B cell (primary cell): ENCODE measurements at regions not wholly inside any gene's neighbourhood (a gene's known extent, or its start where the extent isn't known, plus 50 kb on each side); places are given as distances from the start of the nearest gene placed in this dataset.

Source experiments
- ATAC-seq: fragments of 200-7000 bp; cut with Tn5 transposase; one replicate; pipeline ENCODE4 v1.10.0; 2021; ENCODE audit warnings: low read depth, mild to moderate bottlenecking, moderate number of reproducible peaks, moderate library complexity
- CTCF ChIA-PET: fragments of 350-600 bp; sonication (Branson Sonifier 250); formaldehyde crosslinking; loops from one replicate; lab custom pipeline; 2021; ENCODE audit warnings: antibody characterized with exemption, inconsistent platforms; lab: Charles Lee
- POLR2A ChIA-PET: fragments of 350-600 bp; sonication (Branson Sonifier 250); formaldehyde crosslinking; loops from one replicate; lab custom pipeline; 2021; ENCODE audit warnings: antibody characterized with exemption; lab: Charles Lee
- DNase-seq: peaks from one replicate; pipeline ENCODE4 v3.0.0; 2013
- H2AFZ ChIP-seq: 2 replicates; pipeline ENCODE4 v1.6.1; 2012; ENCODE audit warnings: mild to moderate bottlenecking, low read depth, low read length; ENCODE audit not compliant: insufficient read depth, poor library complexity, severe bottlenecking
- H3K27ac ChIP-seq, 2 donors: 1 replicate in 1 of 2; 2 replicates in 1 of 2; pipeline ENCODE4 v1.5.1; 2012 to 2013; ENCODE audit warnings: low read length in 2 of 2, mild to moderate bottlenecking in 2 of 2, moderate library complexity in 1 of 2
- H3K27me3 ChIP-seq, 4 experiments: fragments of 200-600 bp in 1 of 4; sonication (generic) in 1 of 4; replicated peaks in 1 of 4; 1 replicate in 2 of 4; 2 replicates in 2 of 4; pipeline versions ENCODE4 v1.6.1 to v1.7.0; 2013 to 2016; ENCODE audit warnings: low read length in 3 of 4, mild to moderate bottlenecking in 2 of 4, mixed read lengths in 1 of 4, moderate library complexity in 1 of 4; ENCODE audit not compliant: insufficient read depth in 4 of 4, control insufficient read depth in 3 of 4; ENCODE audit errors: control extremely low read depth in 1 of 4
- H3K36me3 ChIP-seq, 2 experiments: replicated peaks in 1 of 2; 1 replicate in 1 of 2; 2 replicates in 1 of 2; pipeline versions ENCODE4 v1.6.1 to v1.7.1; 2013; ENCODE audit warnings: low read length in 1 of 2; ENCODE audit not compliant: insufficient read depth in 2 of 2, control insufficient read depth in 1 of 2; ENCODE audit errors: control extremely low read depth in 1 of 2, extremely low read depth in 1 of 2
- H3K4me1 ChIP-seq, 2 donors: fragments of 200-600 bp in 1 of 2; sonication (generic) in 1 of 2; 1 replicate in 1 of 2; 2 replicates in 1 of 2; pipeline versions ENCODE4 v1.5.1 to v1.6.1; 2013 to 2017; ENCODE audit warnings: low read length in 2 of 2; ENCODE audit not compliant: control insufficient read depth in 2 of 2, insufficient read depth in 2 of 2
- H3K4me2 ChIP-seq: replicated peaks from 2 replicates; pipeline ENCODE3; 2012; ENCODE audit warnings: mild to moderate bottlenecking, low read depth, low read length; ENCODE audit not compliant: poor library complexity, severe bottlenecking
- H3K4me3 ChIP-seq, 5 experiments: fragments of 200-600 bp in 1 of 5; sonication (generic) in 1 of 5; 1 replicate in 3 of 5; 2 replicates in 2 of 5; pipeline versions ENCODE4 v1.5.1 to v1.7.0; 2011 to 2016; ENCODE audit warnings: low read length in 4 of 5, mild to moderate bottlenecking in 4 of 5, low read depth in 2 of 5, control low read depth in 1 of 5, moderate library complexity in 1 of 5; ENCODE audit not compliant: insufficient read depth in 1 of 5; ENCODE audit errors: control extremely low read depth in 1 of 5, extremely low read depth in 1 of 5
- H3K79me2 ChIP-seq: fragments of 200-600 bp; sonication (generic); one replicate; pipeline ENCODE4 v1.6.0; 2016; ENCODE audit warnings: low read length; ENCODE audit not compliant: control insufficient read depth, insufficient read depth
- H3K9ac ChIP-seq: fragments of 200-600 bp; sonication (generic); 2 replicates; pipeline ENCODE4 v1.6.1; 2017; ENCODE audit warnings: mild to moderate bottlenecking, low read length, moderate library complexity
- H3K9me3 ChIP-seq, 3 donors: one replicate each; pipeline versions ENCODE4 v1.6.1 to v1.7.1; 2013; ENCODE audit warnings: low read length in 2 of 3; ENCODE audit not compliant: control insufficient read depth in 2 of 3, insufficient read depth in 1 of 3; ENCODE audit errors: control extremely low read depth in 1 of 3
- H4K20me1 ChIP-seq: 2 replicates; pipeline ENCODE4 v1.6.0; 2012; ENCODE audit warnings: mild to moderate bottlenecking, low read length; ENCODE audit not compliant: insufficient read depth, control insufficient read depth, poor library complexity, severe bottlenecking
- H3K27ac Mint-ChIP-seq: one replicate; pipeline ENCODE4 v1.8.0; 2021; ENCODE audit warnings: mixed read lengths
- H3K27me3 Mint-ChIP-seq: one replicate; pipeline ENCODE4 v1.8.0; 2021; ENCODE audit warnings: mixed read lengths
- H3K4me1 Mint-ChIP-seq: one replicate; pipeline ENCODE4 v1.8.0; 2021; ENCODE audit warnings: mixed read lengths
- H3K4me3 Mint-ChIP-seq: one replicate; pipeline ENCODE4 v1.8.0; 2021; ENCODE audit warnings: mixed read lengths
- H3K9me3 Mint-ChIP-seq: one replicate; pipeline ENCODE4 v1.8.0; 2022; ENCODE audit warnings: mixed read lengths; ENCODE audit not compliant: insufficient read depth
- CTCF ChIP-seq: fragments of 200-600 bp; IDR thresholded peaks from one replicate; pipeline ENCODE4 v1.8.0; 2022; ENCODE audit warnings: antibody characterized with exemption, mild to moderate bottlenecking
- EZH2 ChIP-seq: IDR thresholded peaks from 2 replicates; pipeline ENCODE4 v1.6.1; 2012; ENCODE audit warnings: borderline replicate concordance, low read depth, mild to moderate bottlenecking, moderate library complexity, low read length; ENCODE audit not compliant: insufficient read depth, poor library complexity, severe bottlenecking
- WGBS: methylation state at CpG from one replicate; pipeline ENCODE4 v1.1.5; 2013; ENCODE audit warnings: missing lambda C conversion rate; ENCODE audit not compliant: insufficient coverage; 5-methylcytosine and 5-hydroxymethylcytosine counted together
- intact Hi-C: fragments of 100-400 bp; cut with micrococcal nuclease; formaldehyde crosslinking; loops from one replicate; pipeline ENCODE4 v1.10.0; 2022

- Histone ChIP-seq H3K27ac (no peak overlapping the region), H3K4me2 (no peak overlapping the region), H3K79me2 (no peaks in the 10 kb centered on the region), H2AFZ (no peak overlapping the region), H3K9ac (no peak overlapping the region), H4K20me1 (no peaks in the 10 kb centered on the region), H3K9me3 (peaks cover 0 to 3% (median 0%) of the 10 kb centered on the region in 3 donors), H3K27me3 (no peaks in the 10 kb centered on the region), H3K4me1 (no peaks in the 10 kb centered on the region), H3K36me3 (no peaks in the 10 kb centered on the region), H3K4me3 (no peak overlapping the region)
- H3K4me3 Mint-ChIP-seq = no peak overlapping the region
- no peaks in the 10 kb centered on the region for H3K27me3 Mint-ChIP-seq
- ATAC-seq (no peak), DNase-seq (no peak)
- 87% methylated on average over 2 of the region's 2 CpGs for WGBS
- ChIA-PET POLR2A (no interaction called here), CTCF (no interaction called here)
- no peaks in the 10 kb centered on the region for H3K9me3 Mint-ChIP-seq
- H3K27ac Mint-ChIP-seq = no peak overlapping the region
- no peaks in the 10 kb centered on the region for H3K4me1 Mint-ChIP-seq
- intact Hi-C loops = no loop called here
- no peak for TF ChIP-seq EZH2
- no peak for TF ChIP-seq CTCF
These were observed 298.6 kb upstream of the KIAA1217 start for GRCh38 chr10:23910291-23910690.

- TF ChIP-seq EZH2 (no peak), CTCF (no peak)
- no peak for DNase-seq
- CTCF ChIA-PET = no interaction called here
- no peaks in the 10 kb centered on the region for H3K79me2 ChIP-seq
- no peaks in the 10 kb centered on the region for H3K4me1 ChIP-seq
- POLR2A ChIA-PET = no interaction called here
- Mint-ChIP-seq H3K9me3 (no peaks in the 10 kb centered on the region), H3K27me3 (peaks cover 2% of the 10 kb centered on the region), H3K4me1 (no peaks in the 10 kb centered on the region), H3K4me3 (no peak overlapping the region), H3K27ac (no peak overlapping the region)
- no peak overlapping the region for H3K4me2 ChIP-seq
- H3K27ac ChIP-seq = no peak overlapping the region
- no peaks in the 10 kb centered on the region for H4K20me1 ChIP-seq
- H3K4me3 ChIP-seq = no peak overlapping the region
- no peak overlapping the region for H3K9ac ChIP-seq
- H3K27me3 ChIP-seq = no peaks in the 10 kb centered on the region
- WGBS = 89% methylated on average over 5 of the region's 6 CpGs
- no peaks in the 10 kb centered on the region for H3K9me3 ChIP-seq
- H3K36me3 ChIP-seq = no peaks in the 10 kb centered on the region
- no peak overlapping the region for H2AFZ ChIP-seq
- intact Hi-C loops = no loop called here
- no peak for ATAC-seq
These were observed 296.0 kb upstream of the KIAA1217 start for GRCh38 chr10:23912884-23913404.
